ENCODE measurements at regions not wholly inside any gene's neighbourhood (a gene's known extent, or its start where the extent isn't known, plus 50 kb on each side); places are given as distances from the start of the nearest gene placed in this dataset.

DNA sequence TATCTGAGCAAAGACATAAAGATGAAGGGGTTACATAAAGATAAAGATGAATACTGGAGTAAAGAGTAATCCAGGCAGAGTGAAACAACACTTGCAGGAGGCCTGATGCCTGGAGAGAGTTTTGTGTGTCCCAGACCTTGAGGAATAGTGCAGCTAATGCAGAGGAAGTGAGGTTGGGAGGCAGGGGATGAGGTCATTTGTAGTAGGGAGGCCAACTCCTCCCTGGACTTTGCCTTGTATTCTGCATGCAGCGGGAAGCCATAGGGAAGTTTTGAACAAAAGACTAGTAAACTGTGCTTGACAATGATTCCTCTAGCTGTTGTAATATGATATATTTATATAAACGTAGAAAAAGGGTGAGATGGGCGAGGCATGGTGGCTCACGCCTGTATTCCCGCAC lies 356.6 kb downstream of the KCNJ2 start:
- TF ChIP-seq RAD21 (IDR thresholded peaks at IDR 0.05; ENCODE audit: low read length), result no peak
- TF ChIP-seq, protein P1, sequence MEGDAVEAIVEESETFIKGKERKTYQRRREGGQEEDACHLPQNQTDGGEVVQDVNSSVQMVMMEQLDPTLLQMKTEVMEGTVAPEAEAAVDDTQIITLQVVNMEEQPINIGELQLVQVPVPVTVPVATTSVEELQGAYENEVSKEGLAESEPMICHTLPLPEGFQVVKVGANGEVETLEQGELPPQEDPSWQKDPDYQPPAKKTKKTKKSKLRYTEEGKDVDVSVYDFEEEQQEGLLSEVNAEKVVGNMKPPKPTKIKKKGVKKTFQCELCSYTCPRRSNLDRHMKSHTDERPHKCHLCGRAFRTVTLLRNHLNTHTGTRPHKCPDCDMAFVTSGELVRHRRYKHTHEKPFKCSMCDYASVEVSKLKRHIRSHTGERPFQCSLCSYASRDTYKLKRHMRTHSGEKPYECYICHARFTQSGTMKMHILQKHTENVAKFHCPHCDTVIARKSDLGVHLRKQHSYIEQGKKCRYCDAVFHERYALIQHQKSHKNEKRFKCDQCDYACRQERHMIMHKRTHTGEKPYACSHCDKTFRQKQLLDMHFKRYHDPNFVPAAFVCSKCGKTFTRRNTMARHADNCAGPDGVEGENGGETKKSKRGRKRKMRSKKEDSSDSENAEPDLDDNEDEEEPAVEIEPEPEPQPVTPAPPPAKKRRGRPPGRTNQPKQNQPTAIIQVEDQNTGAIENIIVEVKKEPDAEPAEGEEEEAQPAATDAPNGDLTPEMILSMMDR (conservative IDR thresholded peaks at IDR 0.05; ENCODE audit: low read depth, low read length), result no peak
- TF ChIP-seq MXI1 (IDR thresholded peaks at IDR 0.05; ENCODE audit: borderline replicate concordance, low read depth, low read length), result no peak
- TF ChIP-seq POLR2A (IDR thresholded peaks at IDR 0.05; ENCODE audit: low read depth, low read length), result no peak
- TF ChIP-seq, protein P2, sequence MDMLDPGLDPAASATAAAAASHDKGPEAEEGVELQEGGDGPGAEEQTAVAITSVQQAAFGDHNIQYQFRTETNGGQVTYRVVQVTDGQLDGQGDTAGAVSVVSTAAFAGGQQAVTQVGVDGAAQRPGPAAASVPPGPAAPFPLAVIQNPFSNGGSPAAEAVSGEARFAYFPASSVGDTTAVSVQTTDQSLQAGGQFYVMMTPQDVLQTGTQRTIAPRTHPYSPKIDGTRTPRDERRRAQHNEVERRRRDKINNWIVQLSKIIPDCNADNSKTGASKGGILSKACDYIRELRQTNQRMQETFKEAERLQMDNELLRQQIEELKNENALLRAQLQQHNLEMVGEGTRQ (IDR thresholded peaks at IDR 0.05; ENCODE audit: low read depth, low read length), result no peak
- no peak for TF ChIP-seq BHLHE40 (IDR thresholded peaks at IDR 0.05; ENCODE audit: low read depth, low read length)
- TF ChIP-seq FOS (IDR thresholded peaks at IDR 0.05; ENCODE audit: low read depth, low read length), result no peak

All from IMR-90 (cell line).